ENCODE measurements at regions not wholly inside any gene's neighbourhood (a gene's known extent, or its start where the extent isn't known, plus 50 kb on each side); places are given as distances from the start of the nearest gene placed in this dataset.

GRCh38 chr3:164459521-164460151, 618.7 kb downstream of the SI start:
- ChIA-PET POLR2A (no interaction called here), CTCF (no interaction called here)
- no peak overlapping the region for H2AFZ ChIP-seq (ENCODE audit: low read depth, low read length)
- TF ChIP-seq GATA2 (IDR thresholded peaks at IDR 0.05; ENCODE audit: insufficient read depth, insufficient read length, low read depth, low read length) (no peak), POLR2A (IDR thresholded peaks at IDR 0.05; ENCODE audit: low read depth, low read length) (no peak), JUN (IDR thresholded peaks at IDR 0.05; ENCODE audit: borderline replicate concordance, insufficient read depth, insufficient read length, low read depth) (no peak), POLR2AphosphoS5 (IDR thresholded peaks at IDR 0.05; ENCODE audit: insufficient read depth, low read depth, low read length) (no peak), CTCF (IDR thresholded peaks at IDR 0.05; ENCODE audit: extremely low read depth in 1 of 2, insufficient read depth in 1 of 2, low read depth in 1 of 2, low read length in 2 of 2) (no peak), MAX (IDR thresholded peaks at IDR 0.05; ENCODE audit: insufficient read depth, insufficient read length) (no peak), EZH2 (IDR thresholded peaks at IDR 0.05; ENCODE audit: borderline replicate concordance, low read depth, low read length, severe bottlenecking) (no peak), FOS (IDR thresholded peaks at IDR 0.05; ENCODE audit: borderline replicate concordance, insufficient read depth, low read length) (no peak), MYC (IDR thresholded peaks at IDR 0.05; ENCODE audit: low read depth, low read length) (no peak)
- no peak overlapping the region for H3K4me2 ChIP-seq (ENCODE audit: insufficient read depth, low read length)
- H3K9me3 ChIP-seq (replicated peaks; ENCODE audit: control insufficient read depth, insufficient read depth, low read length), result peaks cover 2% of the 10 kb centered on the region
- H3K27ac ChIP-seq (ENCODE audit: insufficient read depth, low read depth, low read length), result no peak overlapping the region
- DNase-seq (ENCODE audit: low read depth, low spot score), result no peak
- intact Hi-C loops (cut with micrococcal nuclease), result no loop called here
- H3K36me3 ChIP-seq (ENCODE audit: control insufficient read depth in 2 of 2, extremely low read depth in 1 of 2, insufficient read depth in 2 of 2, low read length in 2 of 2), result no peaks in the 10 kb centered on the region
- no peaks in the 10 kb centered on the region for H4K20me1 ChIP-seq (replicated peaks; ENCODE audit: control insufficient read depth, extremely low read depth, insufficient read depth, low read length)
- no peak overlapping the region for H3K9ac ChIP-seq (replicated peaks; ENCODE audit: extremely low read depth, insufficient read depth, low read length)
- no peak for FAIRE-seq
- dilution Hi-C loops (cut with MboI; ENCODE audit: extremely low pct_ligation_motif_present, low sequenced_read_pairs), result no loop called here
- no peaks in the 10 kb centered on the region for H3K27me3 ChIP-seq (ENCODE audit: control insufficient read depth in 2 of 2, insufficient read depth in 2 of 2, low read length in 2 of 2)
- H3K9me1 ChIP-seq (replicated peaks; ENCODE audit: control insufficient read depth, extremely low read depth, insufficient read depth, low read length), result no peaks in the 10 kb centered on the region
- BruUV-seq (replicated peaks), result no TSS peak
- no peaks in the 10 kb centered on the region for H3K79me2 ChIP-seq (ENCODE audit: control insufficient read depth, insufficient read depth, low read length)
- H3K4me1 ChIP-seq (ENCODE audit: control insufficient read depth, extremely low read depth, insufficient read depth, low read length), result no peaks in the 10 kb centered on the region
- no peak overlapping the region for H3K4me3 ChIP-seq (replicated peaks in 1 of 3; ENCODE audit: insufficient read depth in 1 of 3, low read depth in 1 of 3, low read length in 3 of 3)

Measured in endothelial cell of umbilical vein (primary cell).